Upper lobe of right lung (tissue), 1 donor: ENCODE measurements at regions not wholly inside any gene's neighbourhood (a gene's known extent, or its start where the extent isn't known, plus 50 kb on each side); places are given as distances from the start of the nearest gene placed in this dataset.
"Not testable (repeated sequence)": the region's sequence is repeated elsewhere in the genome, so short reads cannot be mapped to it uniquely, and the experiment has no call there.

Experiments
- ATAC-seq: fragments of 200-7000 bp; cut with Tn5 transposase; one replicate; pipeline ENCODE4 v1.9.1; 2020; ENCODE audit warnings: mild to moderate bottlenecking, moderate library complexity
- DNase-seq: peaks from one replicate; pipeline ENCODE4 v3.0.0-alpha.2; 2020
- H3K27ac ChIP-seq: fragments of 200-600 bp; one replicate; pipeline ENCODE4 v1.8.0; 2022
- H3K27me3 ChIP-seq: fragments of 200-600 bp; one replicate; pipeline ENCODE4 v1.8.0; 2022; ENCODE audit warnings: mild to moderate bottlenecking
- H3K36me3 ChIP-seq: fragments of 200-600 bp; one replicate; pipeline ENCODE4 v1.8.0; 2022
- H3K4me1 ChIP-seq: fragments of 200-600 bp; one replicate; pipeline ENCODE4 v1.8.0; 2022
- H3K4me3 ChIP-seq: fragments of 200-600 bp; one replicate; pipeline ENCODE4 v1.8.0; 2022; ENCODE audit warnings: mild to moderate bottlenecking
- H3K9me3 ChIP-seq: fragments of 200-600 bp; one replicate; pipeline ENCODE4 v1.8.0; 2022
- CTCF ChIP-seq: fragments of 200-600 bp; IDR thresholded peaks from one replicate; pipeline ENCODE4 v1.8.0; 2022; ENCODE audit warnings: antibody characterized with exemption
- intact Hi-C: fragments of 100-400 bp; cut with DNase I; formaldehyde crosslinking; loops from one replicate; pipeline ENCODE4 v1.11.0; 2022
- donor health status: DM: no; HTN: yes; CAD: no; lungs with severe emphysema.

DNA sequence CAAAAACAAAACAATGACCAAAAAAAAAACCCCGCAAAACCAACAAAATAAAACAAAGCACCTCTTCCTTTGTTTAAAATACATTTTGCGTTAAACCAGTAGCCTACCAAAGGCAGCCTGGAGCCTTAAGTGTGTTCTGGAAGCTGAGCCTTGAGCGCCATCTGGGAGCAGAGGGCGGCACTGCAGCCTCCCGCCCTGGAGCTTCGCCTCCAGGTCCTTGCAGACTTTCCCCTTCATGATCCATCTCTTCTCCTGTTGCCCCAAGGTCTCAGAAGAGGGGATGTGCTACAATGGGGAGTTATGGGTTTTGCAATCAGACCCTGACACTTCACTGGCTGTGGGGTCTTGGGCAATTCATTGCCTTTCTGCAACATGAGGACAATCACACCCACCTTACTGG, 204.9 kb downstream of the NPIPA8 start:
- ATAC-seq: peak; percentile 94
- H3K27me3 ChIP-seq, DNase-seq, H3K9me3 ChIP-seq, H3K36me3 ChIP-seq, H3K4me1 ChIP-seq, intact Hi-C loops, H3K4me3 ChIP-seq, H3K27ac ChIP-seq: not testable (repeated sequence)
- TF ChIP-seq CTCF: peak; percentile 56

DNA sequence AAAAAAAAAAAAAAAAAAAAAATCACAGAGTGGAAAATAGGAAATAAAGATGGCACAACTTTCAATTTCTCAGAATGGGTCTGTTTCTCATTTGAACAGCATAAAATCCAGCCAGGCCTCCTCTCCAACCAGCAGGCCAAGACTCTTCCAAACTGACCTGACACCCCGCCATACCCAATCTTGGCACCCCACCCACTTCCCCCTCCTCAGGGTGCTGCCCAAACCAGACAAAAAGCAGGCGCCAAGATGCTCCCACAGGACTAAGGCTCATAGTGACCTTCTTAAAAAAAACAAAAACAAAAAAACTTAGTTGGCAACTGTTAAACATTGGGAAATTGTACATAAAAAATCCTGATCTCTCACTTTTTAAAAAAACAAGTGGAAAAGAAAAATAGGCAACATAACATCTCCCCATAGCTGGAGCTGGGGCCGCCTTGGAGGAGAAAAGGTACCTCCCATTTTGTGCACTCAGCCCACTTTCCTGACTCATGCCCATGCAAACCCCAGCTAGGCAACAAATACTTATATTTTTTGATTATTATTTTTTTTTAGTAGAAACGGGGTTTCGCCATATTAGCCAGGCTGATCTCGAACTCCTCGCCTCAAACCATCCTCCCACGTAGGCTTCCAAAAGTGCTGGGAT, 205.9 kb downstream of the NPIPA8 start:
- H3K27me3 ChIP-seq, intact Hi-C loops, H3K36me3 ChIP-seq, DNase-seq, H3K9me3 ChIP-seq, H3K4me3 ChIP-seq, H3K27ac ChIP-seq, ATAC-seq, H3K4me1 ChIP-seq: not testable (repeated sequence)

DNA sequence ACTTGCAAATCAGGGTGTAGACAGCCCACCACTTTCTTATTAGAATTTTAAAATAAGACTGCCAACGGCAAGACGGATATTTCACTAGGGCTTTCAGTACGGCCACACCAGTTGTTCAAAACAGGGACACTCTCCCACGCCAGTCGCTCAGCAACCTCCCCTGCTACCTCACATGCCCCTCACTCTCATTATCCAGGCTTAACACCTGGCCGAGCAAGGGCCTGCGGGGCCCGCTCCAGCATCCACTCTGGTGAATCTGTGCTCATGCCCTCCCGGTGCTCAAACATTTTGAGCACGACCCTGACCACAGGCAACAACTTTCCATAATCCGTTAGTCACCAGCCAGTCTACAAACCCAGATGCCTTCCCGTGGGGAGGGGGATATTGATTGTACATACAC, 209.5 kb downstream of the NPIPA8 start:
- H3K27me3 ChIP-seq, DNase-seq, H3K36me3 ChIP-seq, intact Hi-C loops, H3K4me1 ChIP-seq, H3K9me3 ChIP-seq, ATAC-seq, H3K27ac ChIP-seq, H3K4me3 ChIP-seq: not testable (repeated sequence)

- H3K4me3 ChIP-seq, H3K4me1 ChIP-seq, H3K9me3 ChIP-seq, DNase-seq, H3K27me3 ChIP-seq, H3K36me3 ChIP-seq, H3K27ac ChIP-seq, intact Hi-C loops: not testable (repeated sequence)
- ATAC-seq: peak; percentile 65
These were observed 217.4 kb downstream of the NPIPA8 start for GRCh38 chr16:18119092-18119491.

DNA sequence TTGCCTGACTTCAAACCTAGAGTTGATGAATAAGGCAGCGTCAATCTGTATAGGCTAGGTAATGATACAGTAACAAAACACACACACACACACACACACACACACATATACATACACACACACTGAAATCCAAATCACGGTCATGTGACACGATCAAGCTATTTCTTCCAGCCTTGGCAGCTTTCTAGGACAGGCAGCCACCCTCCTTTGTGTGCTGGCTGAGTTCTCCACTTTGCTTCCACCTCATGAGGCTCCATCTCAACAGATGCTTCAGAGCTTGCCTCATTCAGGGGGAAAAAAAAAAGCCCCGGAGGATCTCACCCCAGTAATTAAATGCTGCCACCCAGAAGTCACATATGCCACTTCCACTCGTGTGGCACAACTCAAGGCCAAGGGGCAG, 217.9 kb downstream of the NPIPA8 start:
- DNase-seq, H3K27me3 ChIP-seq, H3K9me3 ChIP-seq, H3K36me3 ChIP-seq, H3K4me3 ChIP-seq, H3K4me1 ChIP-seq, H3K27ac ChIP-seq, intact Hi-C loops, ATAC-seq: not testable (repeated sequence)

GRCh38 chr16:18118071-18118470, 218.5 kb downstream of the NPIPA8 start:
- H3K4me1 ChIP-seq, H3K27me3 ChIP-seq, DNase-seq, ATAC-seq, H3K36me3 ChIP-seq, H3K9me3 ChIP-seq, intact Hi-C loops, H3K27ac ChIP-seq, H3K4me3 ChIP-seq: not testable (repeated sequence)

DNA sequence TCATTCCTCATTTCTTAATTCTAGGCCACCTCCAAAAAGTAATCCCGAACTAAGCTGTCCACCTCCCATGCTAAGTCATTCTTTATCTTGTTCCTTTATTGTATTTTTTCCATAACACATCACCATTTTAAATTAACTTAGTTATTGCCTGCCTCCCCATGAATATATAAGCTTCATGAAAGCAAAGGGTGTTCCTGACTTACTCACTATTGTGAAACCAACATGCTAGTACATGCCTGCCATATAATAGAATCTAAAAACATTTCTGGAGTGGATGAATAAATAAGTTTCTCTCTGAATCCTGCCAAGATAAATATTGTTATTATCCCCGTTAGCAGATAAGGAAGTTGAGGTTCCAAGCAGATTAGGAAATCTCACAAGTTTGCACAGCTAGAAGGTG, 232.1 kb downstream of the NPIPA8 start:
- intact Hi-C loops, DNase-seq, H3K27me3 ChIP-seq, H3K4me3 ChIP-seq, H3K36me3 ChIP-seq, ATAC-seq, H3K27ac ChIP-seq, H3K9me3 ChIP-seq, H3K4me1 ChIP-seq: not testable (repeated sequence)

GRCh38 chr16:18101077-18101476, 235.5 kb downstream of the NPIPA8 start:
- H3K27me3 ChIP-seq, H3K36me3 ChIP-seq, H3K27ac ChIP-seq, intact Hi-C loops, H3K9me3 ChIP-seq, H3K4me1 ChIP-seq, DNase-seq, ATAC-seq, H3K4me3 ChIP-seq: not testable (repeated sequence)

DNA sequence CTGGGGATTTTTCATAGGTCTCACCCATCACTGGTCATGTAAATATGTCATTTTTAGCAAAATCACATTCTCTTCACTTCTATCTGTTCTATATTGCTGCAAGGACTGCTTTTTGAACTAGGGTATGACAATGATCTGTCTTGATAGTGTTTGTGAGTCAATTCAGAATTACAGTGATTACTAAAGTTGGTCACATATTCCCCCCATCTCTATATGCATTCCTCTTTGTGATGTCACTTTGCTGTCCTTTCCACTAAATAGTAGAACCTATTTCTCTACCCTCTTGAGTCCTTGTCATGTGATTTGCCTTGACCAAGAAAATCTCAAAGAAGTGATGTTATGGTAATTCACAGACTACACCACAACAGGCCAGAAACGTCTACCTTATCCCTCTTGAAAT, 243.9 kb downstream of the NPIPA8 start:
- DNase-seq, H3K9me3 ChIP-seq, intact Hi-C loops, H3K4me3 ChIP-seq, H3K4me1 ChIP-seq, H3K36me3 ChIP-seq, H3K27me3 ChIP-seq, H3K27ac ChIP-seq, ATAC-seq: not testable (repeated sequence)

DNA sequence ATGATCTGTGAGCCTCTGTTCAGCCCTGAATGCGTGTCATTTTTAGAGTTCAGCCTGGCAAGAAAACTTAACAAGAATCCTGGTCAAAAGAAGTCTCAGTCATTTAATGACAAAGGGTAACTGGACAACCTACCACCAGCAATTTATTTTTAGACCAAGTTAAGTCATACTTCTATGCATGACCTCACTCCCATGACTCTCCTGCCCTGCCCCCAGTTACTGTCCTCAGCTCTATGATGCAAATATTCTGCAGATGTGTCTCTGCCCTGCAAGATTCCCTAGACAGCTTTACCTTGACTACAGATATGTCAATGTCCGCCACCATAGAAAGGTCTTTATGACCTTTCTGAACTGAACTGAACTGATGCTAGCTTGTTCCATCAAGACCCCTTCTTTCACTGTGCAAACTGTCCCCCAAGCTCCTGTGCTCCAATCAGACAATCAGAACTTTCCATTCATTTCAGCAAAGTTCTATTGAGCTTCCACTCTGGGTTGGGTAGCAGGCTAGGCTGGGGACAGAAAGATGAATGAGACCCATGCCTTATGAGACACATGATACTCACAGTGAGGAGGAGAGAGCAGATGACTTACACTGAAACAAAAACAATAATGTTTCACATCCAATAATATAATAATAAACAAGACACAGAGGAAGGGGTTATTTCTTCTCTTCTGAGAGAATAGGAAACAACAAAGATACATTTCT, 255.7 kb downstream of the NPIPA8 start:
- H3K4me3 ChIP-seq, H3K27ac ChIP-seq, H3K9me3 ChIP-seq, ATAC-seq, H3K4me1 ChIP-seq, H3K27me3 ChIP-seq, H3K36me3 ChIP-seq, intact Hi-C loops, DNase-seq: not testable (repeated sequence)

DNA sequence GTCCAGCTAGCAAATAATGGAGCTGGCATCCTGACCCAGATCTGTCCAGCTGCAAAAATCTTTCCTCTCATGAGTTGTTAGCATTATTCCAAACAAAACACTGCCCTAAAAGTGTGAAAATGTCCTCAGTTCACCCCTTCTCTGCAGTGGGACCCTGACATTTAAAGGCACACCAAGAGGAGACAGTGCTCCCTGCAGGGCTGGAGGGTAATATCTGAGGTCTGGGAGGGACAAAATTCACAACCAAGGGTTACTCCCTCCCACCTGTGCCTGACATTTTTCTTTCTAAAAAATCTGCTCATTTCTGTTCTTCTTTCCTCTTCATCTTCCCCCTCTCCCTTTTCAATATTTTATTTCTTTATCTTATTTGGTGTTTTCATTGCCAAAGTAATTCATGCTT, 258.6 kb downstream of the NPIPA8 start:
- H3K27ac ChIP-seq, H3K4me1 ChIP-seq, H3K27me3 ChIP-seq, ATAC-seq, H3K4me3 ChIP-seq, intact Hi-C loops, H3K9me3 ChIP-seq, H3K36me3 ChIP-seq, DNase-seq: not testable (repeated sequence)
